ENCODE measurements at regions not wholly inside any gene's neighbourhood (a gene's known extent, or its start where the extent isn't known, plus 50 kb on each side); places are given as distances from the start of the nearest gene placed in this dataset.
"Not testable (repeated sequence)": the region's sequence is repeated elsewhere in the genome, so short reads cannot be mapped to it uniquely, and the experiment has no call there.

- TF ChIP-seq ZNF785, GLI4, CTCF (tag by site-specific recombination; IDR thresholded peaks at IDR 0.05): not testable (repeated sequence)
- TF ChIP-seq, protein P1, sequence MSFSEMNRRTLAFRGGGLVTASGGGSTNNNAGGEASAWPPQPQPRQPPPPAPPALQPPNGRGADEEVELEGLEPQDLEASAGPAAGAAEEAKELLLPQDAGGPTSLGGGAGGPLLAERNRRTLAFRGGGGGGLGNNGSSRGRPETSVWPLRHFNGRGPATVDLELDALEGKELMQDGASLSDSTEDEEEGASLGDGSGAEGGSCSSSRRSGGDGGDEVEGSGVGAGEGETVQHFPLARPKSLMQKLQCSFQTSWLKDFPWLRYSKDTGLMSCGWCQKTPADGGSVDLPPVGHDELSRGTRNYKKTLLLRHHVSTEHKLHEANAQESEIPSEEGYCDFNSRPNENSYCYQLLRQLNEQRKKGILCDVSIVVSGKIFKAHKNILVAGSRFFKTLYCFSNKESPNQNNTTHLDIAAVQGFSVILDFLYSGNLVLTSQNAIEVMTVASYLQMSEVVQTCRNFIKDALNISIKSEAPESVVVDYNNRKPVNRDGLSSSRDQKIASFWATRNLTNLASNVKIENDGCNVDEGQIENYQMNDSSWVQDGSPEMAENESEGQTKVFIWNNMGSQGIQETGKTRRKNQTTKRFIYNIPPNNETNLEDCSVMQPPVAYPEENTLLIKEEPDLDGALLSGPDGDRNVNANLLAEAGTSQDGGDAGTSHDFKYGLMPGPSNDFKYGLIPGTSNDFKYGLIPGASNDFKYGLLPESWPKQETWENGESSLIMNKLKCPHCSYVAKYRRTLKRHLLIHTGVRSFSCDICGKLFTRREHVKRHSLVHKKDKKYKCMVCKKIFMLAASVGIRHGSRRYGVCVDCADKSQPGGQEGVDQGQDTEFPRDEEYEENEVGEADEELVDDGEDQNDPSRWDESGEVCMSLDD (tag by site-specific recombination; IDR thresholded peaks at IDR 0.05): not testable (repeated sequence)
These were observed 2159.8 kb downstream of the TP53TG3F start for GRCh38 chr16:35619176-35619575.
